ENCODE measurements at regions not wholly inside any gene's neighbourhood (a gene's known extent, or its start where the extent isn't known, plus 50 kb on each side); places are given as distances from the start of the nearest gene placed in this dataset.

DNA sequence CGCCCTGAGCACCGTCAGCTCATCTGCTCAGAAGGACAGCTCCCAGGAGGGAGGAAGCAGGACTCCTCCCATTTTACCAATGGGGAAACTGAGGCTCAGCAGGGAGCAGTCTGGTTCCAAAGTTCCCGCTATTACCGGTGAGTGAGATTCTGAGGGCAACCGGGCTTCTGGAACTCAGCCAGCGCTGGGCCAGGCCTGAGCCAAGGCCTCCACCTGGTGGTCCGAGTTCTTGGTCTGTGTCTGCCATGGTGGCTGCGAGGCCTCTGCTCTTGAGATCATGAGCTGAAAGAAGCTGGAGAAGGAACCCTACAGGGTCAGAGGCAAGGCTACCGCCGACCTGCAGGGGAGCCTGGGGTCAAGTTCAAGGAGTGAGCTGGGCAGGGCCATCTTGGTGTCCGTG, 110.8 kb upstream of the GSE1 start:
- H3K27ac ChIP-seq (ENCODE audit: control insufficient read depth, insufficient read depth, low read length), result no peak overlapping the region
- no peak overlapping the region for H2AFZ ChIP-seq (ENCODE audit: control insufficient read depth, low read length)
- H3K36me3 ChIP-seq (ENCODE audit: control insufficient read depth in 2 of 2, extremely low read depth in 1 of 2, insufficient read depth in 2 of 2, low read length in 2 of 2), result no peaks in the 10 kb centered on the region
- H3K9me1 ChIP-seq (ENCODE audit: control insufficient read depth, extremely low read depth, insufficient read depth, low read length), result no peaks in the 10 kb centered on the region
- dilution Hi-C loops (cut with MboI; ENCODE audit: extremely low pct_ligation_motif_present, low sequenced_read_pairs), result no loop called here
- H3K9ac ChIP-seq (ENCODE audit: control insufficient read depth, extremely low read depth, insufficient read depth, low read length), result no peak overlapping the region
- H3K79me2 ChIP-seq (ENCODE audit: control insufficient read depth, insufficient read depth, low read length), result no peaks in the 10 kb centered on the region
- H4K20me1 ChIP-seq (ENCODE audit: control insufficient read depth, extremely low read depth, insufficient read depth, low read length), result peaks cover 4% of the 10 kb centered on the region
- FAIRE-seq, result no peak
- no peaks in the 10 kb centered on the region for H3K9me3 ChIP-seq (ENCODE audit: control insufficient read depth, low read depth, low read length)
- no peak for DNase-seq (ENCODE audit: low read depth, low spot score)
- no peaks in the 10 kb centered on the region for H3K27me3 ChIP-seq (ENCODE audit: control insufficient read depth, extremely low read depth, insufficient read depth, low read length)
- no peak overlapping the region for H3K4me3 ChIP-seq (ENCODE audit: control insufficient read depth in 2 of 3, extremely low read depth in 1 of 3, insufficient read depth in 2 of 3, low read depth in 1 of 3, low read length in 3 of 3)
- H3K4me2 ChIP-seq (ENCODE audit: control insufficient read depth, extremely low read depth, insufficient read depth, low read depth, low read length), result no peak overlapping the region
- no peaks in the 10 kb centered on the region for H3K4me1 ChIP-seq (ENCODE audit: control insufficient read depth, extremely low read depth, insufficient read depth, low read length)
- TF ChIP-seq CTCF (optimal IDR thresholded peaks at IDR 0.05 in 1 of 3, IDR thresholded peaks at IDR 0.05 in 1 of 3, conservative IDR thresholded peaks at IDR 0.05 in 1 of 3; ENCODE audit: extremely low read depth in 1 of 3, insufficient read depth in 2 of 3, low read length in 3 of 3) (no peak), EZH2 (IDR thresholded peaks at IDR 0.05; ENCODE audit: low read length) (no peak)

- Histone ChIP-seq H3K4me2 (ENCODE audit: control insufficient read depth, extremely low read depth, insufficient read depth, low read depth, low read length) (no peak overlapping the region), H3K27ac (ENCODE audit: control insufficient read depth, insufficient read depth, low read length) (no peak overlapping the region), H3K4me3 (ENCODE audit: control insufficient read depth in 2 of 3, extremely low read depth in 1 of 3, insufficient read depth in 2 of 3, low read depth in 1 of 3, low read length in 3 of 3) (no peak overlapping the region), H3K4me1 (ENCODE audit: control insufficient read depth, extremely low read depth, insufficient read depth, low read length) (no peaks in the 10 kb centered on the region), H4K20me1 (ENCODE audit: control insufficient read depth, extremely low read depth, insufficient read depth, low read length) (peaks cover 7% of the 10 kb centered on the region), H3K36me3 (ENCODE audit: control insufficient read depth in 2 of 2, extremely low read depth in 1 of 2, insufficient read depth in 2 of 2, low read length in 2 of 2) (no peaks in the 10 kb centered on the region), H3K9me1 (ENCODE audit: control insufficient read depth, extremely low read depth, insufficient read depth, low read length) (no peaks in the 10 kb centered on the region), H2AFZ (ENCODE audit: control insufficient read depth, low read length) (no peak overlapping the region), H3K79me2 (ENCODE audit: control insufficient read depth, insufficient read depth, low read length) (no peaks in the 10 kb centered on the region), H3K27me3 (ENCODE audit: control insufficient read depth, extremely low read depth, insufficient read depth, low read length) (no peaks in the 10 kb centered on the region), H3K9me3 (ENCODE audit: control insufficient read depth, low read depth, low read length) (no peaks in the 10 kb centered on the region), H3K9ac (ENCODE audit: control insufficient read depth, extremely low read depth, insufficient read depth, low read length) (no peak overlapping the region)
- no peak for FAIRE-seq
- dilution Hi-C loops (cut with MboI; ENCODE audit: extremely low pct_ligation_motif_present, low sequenced_read_pairs), result no loop called here
- no peak for DNase-seq (ENCODE audit: low read depth, low spot score)
- TF ChIP-seq EZH2 (IDR thresholded peaks at IDR 0.05; ENCODE audit: low read length), result no peak
- no peak for TF ChIP-seq CTCF (optimal IDR thresholded peaks at IDR 0.05 in 1 of 3, IDR thresholded peaks at IDR 0.05 in 1 of 3, conservative IDR thresholded peaks at IDR 0.05 in 1 of 3; ENCODE audit: extremely low read depth in 1 of 3, insufficient read depth in 2 of 3, low read length in 3 of 3)
These were observed 109.4 kb upstream of the GSE1 start for GRCh38 chr16:85503679-85504231.
